H9 (cell line): ENCODE measurements at regions not wholly inside any gene's neighbourhood (a gene's known extent, or its start where the extent isn't known, plus 50 kb on each side); places are given as distances from the start of the nearest gene placed in this dataset.

Source experiments
- DNase-seq: peaks from one replicate; pipeline ENCODE4 v3.0.0-alpha.2; 2017
- H2AFZ ChIP-seq: one replicate; pipeline ENCODE4 v1.6.1; 2013; ENCODE audit warnings: mild to moderate bottlenecking, low read length, control low read depth, moderate library complexity
- H2AK5ac ChIP-seq: 2 replicates; pipeline ENCODE4 v1.6.1; 2013; ENCODE audit warnings: low read length, control low read depth, mixed read lengths; ENCODE audit not compliant: insufficient read length
- H2BK120ac ChIP-seq: one replicate; pipeline ENCODE4 v1.6.1; 2013; ENCODE audit warnings: low read depth, mild to moderate bottlenecking, low read length, control low read depth, inconsistent platforms; ENCODE audit not compliant: poor library complexity, severe bottlenecking
- H2BK12ac ChIP-seq: 2 replicates; pipeline ENCODE4 v1.6.1; 2013; ENCODE audit warnings: low read length, control low read depth, mixed read lengths, low read depth; ENCODE audit not compliant: insufficient read length
- H2BK15ac ChIP-seq: 2 replicates; pipeline ENCODE4 v1.6.1; 2013; ENCODE audit warnings: low read depth, low read length, control low read depth
- H2BK20ac ChIP-seq: one replicate; pipeline ENCODE4 v1.6.1; 2013; ENCODE audit warnings: low read depth, mild to moderate bottlenecking, low read length, control low read depth, inconsistent platforms; ENCODE audit not compliant: poor library complexity, severe bottlenecking
- H2BK5ac ChIP-seq: 2 replicates; pipeline ENCODE4 v1.6.1; 2013; ENCODE audit warnings: low read length, control low read depth, mixed read lengths; ENCODE audit not compliant: insufficient read length
- H3K14ac ChIP-seq: 2 replicates; pipeline ENCODE4 v1.6.1; 2013; ENCODE audit warnings: low read length, control low read depth; ENCODE audit not compliant: insufficient read depth
- H3K18ac ChIP-seq: 2 replicates; pipeline ENCODE4 v1.6.1; 2013; ENCODE audit warnings: low read depth, mild to moderate bottlenecking, mixed read lengths, low read length, control low read depth; ENCODE audit not compliant: insufficient read length
- H3K23ac ChIP-seq: 2 replicates; pipeline ENCODE4 v1.6.1; 2013; ENCODE audit warnings: low read length, control low read depth, mixed read lengths, low read depth; ENCODE audit not compliant: insufficient read length
- H3K23me2 ChIP-seq: 2 replicates; pipeline ENCODE4 v1.6.1; 2013; ENCODE audit warnings: low read depth, mild to moderate bottlenecking, mixed read lengths, low read length, control low read depth; ENCODE audit not compliant: insufficient read length, poor library complexity, severe bottlenecking
- H3K27ac ChIP-seq: 2 replicates; pipeline ENCODE4 v1.5.1; 2013; ENCODE audit warnings: low read length, control low read depth, mixed read lengths, low read depth; ENCODE audit not compliant: insufficient read length
- H3K27me3 ChIP-seq: 2 replicates; pipeline ENCODE4 v1.6.1; 2013; ENCODE audit warnings: low read length, control low read depth, inconsistent platforms; ENCODE audit not compliant: insufficient read depth
- H3K4ac ChIP-seq: 2 replicates; pipeline ENCODE4 v1.6.1; 2013; ENCODE audit warnings: low read depth, mild to moderate bottlenecking, control low read depth, inconsistent platforms, low read length, moderate library complexity
- H3K4me1 ChIP-seq: 2 replicates; pipeline ENCODE4 v1.6.1; 2013; ENCODE audit warnings: low read length, control low read depth, inconsistent platforms; ENCODE audit not compliant: insufficient read depth
- H3K4me2 ChIP-seq: 2 replicates; pipeline ENCODE4 v1.6.1; 2013; ENCODE audit warnings: low read length, control low read depth, mixed read lengths; ENCODE audit not compliant: insufficient read length, insufficient read depth
- H3K56ac ChIP-seq: 2 replicates; pipeline ENCODE4 v1.6.1; 2013; ENCODE audit warnings: low read depth, mild to moderate bottlenecking, mixed read lengths, low read length, control low read depth; ENCODE audit not compliant: insufficient read length
- H3K79me1 ChIP-seq: 2 replicates; pipeline ENCODE4 v1.6.1; 2013; ENCODE audit warnings: low read depth, mild to moderate bottlenecking, moderate library complexity, low read length, control low read depth, inconsistent platforms; ENCODE audit not compliant: insufficient read depth, poor library complexity, severe bottlenecking
- H3K79me2 ChIP-seq: 2 replicates; pipeline ENCODE4 v1.6.1; 2013; ENCODE audit warnings: low read length, control low read depth, inconsistent platforms; ENCODE audit not compliant: insufficient read depth
- H3K9ac ChIP-seq: 2 replicates; pipeline ENCODE4 v1.6.1; 2013; ENCODE audit warnings: low read length, control low read depth, mixed read lengths; ENCODE audit not compliant: insufficient read length; ENCODE audit errors: extremely low read depth
- H3K9me3 ChIP-seq: one replicate; pipeline ENCODE4 v1.6.1; 2013; ENCODE audit warnings: low read depth, low read length, inconsistent platforms; ENCODE audit not compliant: control insufficient read depth
- H3T11ph ChIP-seq: one replicate; pipeline ENCODE4 v1.6.1; 2013; ENCODE audit warnings: mild to moderate bottlenecking, low read length, control low read depth, inconsistent platforms
- H4K20me1 ChIP-seq: one replicate; pipeline ENCODE4 v1.6.1; 2013; ENCODE audit not compliant: control insufficient read depth, insufficient read length, insufficient read depth
- H4K5ac ChIP-seq: 2 replicates; pipeline ENCODE4 v1.6.1; 2013; ENCODE audit warnings: low read depth, mild to moderate bottlenecking, mixed read lengths, low read length, control low read depth; ENCODE audit not compliant: insufficient read length
- H4K8ac ChIP-seq: replicated peaks from 2 replicates; pipeline ENCODE4 v1.6.1; 2013; ENCODE audit warnings: low read length, control low read depth, mixed read lengths, low read depth; ENCODE audit not compliant: insufficient read length
- H4K91ac ChIP-seq: 2 replicates; pipeline ENCODE4 v1.6.1; 2013; ENCODE audit warnings: low read depth, mild to moderate bottlenecking, moderate library complexity, mixed read lengths, low read length, control low read depth; ENCODE audit not compliant: insufficient read length
- H3K27ac Mint-ChIP-seq, 3 experiments: 2 replicates in 2 of 3; 3 replicates in 1 of 3; pipeline ENCODE4 v1.8.0; 2020 to 2021; ENCODE audit warnings: mixed read lengths in 3 of 3, mild to moderate bottlenecking in 1 of 3, moderate library complexity in 1 of 3
- H3K27me3 Mint-ChIP-seq: 2 replicates; pipeline ENCODE4 v1.8.0; 2021; ENCODE audit warnings: low read depth, mild to moderate bottlenecking, moderate library complexity, mixed read lengths
- H3K36me3 Mint-ChIP-seq, 3 experiments: 2 replicates in 2 of 3; 3 replicates in 1 of 3; pipeline ENCODE4 v1.8.0; 2020 to 2021; ENCODE audit warnings: low read depth in 3 of 3, mixed read lengths in 3 of 3; ENCODE audit not compliant: insufficient read depth in 1 of 3
- H3K4me1 Mint-ChIP-seq, 2 experiments: 2 replicates each; pipeline ENCODE4 v1.8.0; 2020; ENCODE audit warnings: mixed read lengths in 2 of 2
- H3K4me3 Mint-ChIP-seq, 2 experiments: 2 replicates in 1 of 2; 3 replicates in 1 of 2; pipeline ENCODE4 v1.8.0; 2020 to 2021; ENCODE audit warnings: mild to moderate bottlenecking in 2 of 2, mixed read lengths in 2 of 2, moderate library complexity in 1 of 2
- H3K9me3 Mint-ChIP-seq, 2 experiments: 2 replicates in 1 of 2; 3 replicates in 1 of 2; pipeline ENCODE4 v1.8.0; 2020; ENCODE audit warnings: mild to moderate bottlenecking in 2 of 2, mixed read lengths in 2 of 2, moderate library complexity in 1 of 2
- TF ChIP-seq, protein P1 (sequence below): fragments of 200-600 bp; sonication (generic); conservative IDR thresholded peaks from 3 replicates; pipeline ENCODE4 v1.8.0; 2021; ENCODE audit warnings: antibody characterized with exemption, mild to moderate bottlenecking

DNA sequence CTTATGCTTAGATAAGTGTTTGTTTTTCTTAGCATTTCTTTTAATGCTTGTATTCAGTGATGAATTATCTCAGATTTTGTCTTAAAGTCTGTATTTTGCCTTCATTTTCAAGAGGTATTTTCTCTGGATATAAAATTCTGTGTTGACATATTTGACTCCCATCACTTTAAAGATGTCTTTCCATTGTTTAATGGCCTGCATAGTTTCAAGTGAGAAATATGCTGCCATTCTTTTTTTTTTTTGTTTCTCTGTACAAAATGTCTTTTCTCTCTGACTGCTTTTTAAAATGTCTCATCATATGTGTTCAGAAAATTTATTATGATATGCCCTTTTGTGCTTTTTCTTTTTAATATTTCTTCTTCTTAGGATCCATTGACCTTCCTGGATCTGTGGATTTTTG, 578.0 kb upstream of the NOX3 start:
- Histone ChIP-seq H3K79me2 (no peaks in the 10 kb centered on the region), H3K27me3 (no peaks in the 10 kb centered on the region), H3K14ac (no peak overlapping the region), H4K5ac (no peak overlapping the region), H3K4ac (no peak overlapping the region), H3T11ph (no peak overlapping the region), H3K18ac (no peak overlapping the region), H2BK15ac (no peak overlapping the region), H2BK20ac (no peak overlapping the region), H2BK5ac (no peak overlapping the region), H3K4me1 (no peaks in the 10 kb centered on the region), H3K9ac (no peak overlapping the region), H2BK12ac (no peak overlapping the region), H4K20me1 (no peaks in the 10 kb centered on the region), H3K27ac (no peak overlapping the region), H2AK5ac (no peak overlapping the region), H3K23me2 (no peaks in the 10 kb centered on the region), H2AFZ (no peak overlapping the region), H3K56ac (no peak overlapping the region), H4K91ac (no peak overlapping the region), H3K79me1 (no peaks in the 10 kb centered on the region), H4K8ac (no peak overlapping the region), H2BK120ac (no peak overlapping the region), H3K4me2 (no peak overlapping the region), H3K23ac (no peak overlapping the region), H3K9me3 (peaks cover 5% of the 10 kb centered on the region)
- no peak for DNase-seq
- Mint-ChIP-seq H3K9me3 (peaks cover 18 to 21% of the 10 kb centered on the region in 2 experiments), H3K4me3 (no peak overlapping the region), H3K36me3 (peaks cover 4 to 18% (median 12%) of the 10 kb centered on the region in 3 experiments; a peak in 6 of 7 replicates), H3K27me3 (no peaks in the 10 kb centered on the region), H3K4me1 (no peaks in the 10 kb centered on the region), H3K27ac (no peak overlapping the region)
- TF ChIP-seq, protein P1, sequence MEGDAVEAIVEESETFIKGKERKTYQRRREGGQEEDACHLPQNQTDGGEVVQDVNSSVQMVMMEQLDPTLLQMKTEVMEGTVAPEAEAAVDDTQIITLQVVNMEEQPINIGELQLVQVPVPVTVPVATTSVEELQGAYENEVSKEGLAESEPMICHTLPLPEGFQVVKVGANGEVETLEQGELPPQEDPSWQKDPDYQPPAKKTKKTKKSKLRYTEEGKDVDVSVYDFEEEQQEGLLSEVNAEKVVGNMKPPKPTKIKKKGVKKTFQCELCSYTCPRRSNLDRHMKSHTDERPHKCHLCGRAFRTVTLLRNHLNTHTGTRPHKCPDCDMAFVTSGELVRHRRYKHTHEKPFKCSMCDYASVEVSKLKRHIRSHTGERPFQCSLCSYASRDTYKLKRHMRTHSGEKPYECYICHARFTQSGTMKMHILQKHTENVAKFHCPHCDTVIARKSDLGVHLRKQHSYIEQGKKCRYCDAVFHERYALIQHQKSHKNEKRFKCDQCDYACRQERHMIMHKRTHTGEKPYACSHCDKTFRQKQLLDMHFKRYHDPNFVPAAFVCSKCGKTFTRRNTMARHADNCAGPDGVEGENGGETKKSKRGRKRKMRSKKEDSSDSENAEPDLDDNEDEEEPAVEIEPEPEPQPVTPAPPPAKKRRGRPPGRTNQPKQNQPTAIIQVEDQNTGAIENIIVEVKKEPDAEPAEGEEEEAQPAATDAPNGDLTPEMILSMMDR, result no peak
